AG04450 (cell line): ENCODE measurements at regions not wholly inside any gene's neighbourhood (a gene's known extent, or its start where the extent isn't known, plus 50 kb on each side); places are given as distances from the start of the nearest gene placed in this dataset.

Experiments
- CTCF ChIA-PET: fragments of 300-600, 350-600 bp; formaldehyde crosslinking; extraction: SDS; loops from one replicate; lab custom pipeline; 2022; ENCODE audit warnings: antibody characterized with exemption, inconsistent platforms; lab: Charles Lee
- POLR2A ChIA-PET: fragments of 350-600 bp; formaldehyde crosslinking; extraction: SDS; loops from one replicate; lab custom pipeline; 2021; ENCODE audit warnings: antibody characterized with exemption, inconsistent platforms; lab: Yijun Ruan, JAX
- DNase-seq: peaks from one replicate; pipeline ENCODE4 v3.0.0-alpha.2; 2011; ENCODE audit warnings: low read depth, low spot score
- H3K27ac ChIP-seq: one replicate; pipeline ENCODE4 v1.5.1; 2012; ENCODE audit warnings: low read depth, low read length, control low read depth
- H3K27me3 ChIP-seq: one replicate; pipeline ENCODE4 v1.6.0; 2012; ENCODE audit warnings: low read length; ENCODE audit not compliant: control insufficient read depth, insufficient read depth
- H3K4me3 ChIP-seq: 2 replicates; pipeline ENCODE4 v1.5.1; 2011; ENCODE audit warnings: mild to moderate bottlenecking, low read depth, low read length, control low read depth
- H3K9me3 ChIP-seq: 2 replicates; pipeline ENCODE4 v1.5.1; 2012; ENCODE audit warnings: low read length; ENCODE audit not compliant: control insufficient read depth, insufficient read depth
- CTCF ChIP-seq: IDR thresholded peaks from 2 replicates; pipeline ENCODE4 v1.5.1; 2011; ENCODE audit warnings: low read depth, low read length, control low read depth, inconsistent platforms

GRCh38 chr1:4308806-4309205 lies 345.6 kb upstream of the AJAP1 start:
- peaks cover 73% of the 10 kb centered on the region for H3K9me3 ChIP-seq
- no peak overlapping the region for H3K4me3 ChIP-seq
- ChIA-PET CTCF (no interaction called here), POLR2A (no interaction called here)
- no peak for DNase-seq
- TF ChIP-seq CTCF, result no peak
- no peak overlapping the region for H3K27ac ChIP-seq
- no peaks in the 10 kb centered on the region for H3K27me3 ChIP-seq

- DNase-seq, result no peak
- Histone ChIP-seq H3K4me3 (no peak overlapping the region), H3K9me3 (peaks cover 69% of the 10 kb centered on the region), H3K27me3 (no peaks in the 10 kb centered on the region), H3K27ac (no peak overlapping the region)
- no peak for TF ChIP-seq CTCF
- ChIA-PET POLR2A (no interaction called here), CTCF (no interaction called here)
Observed at GRCh38 chr1:4309676-4310320, 344.6 kb upstream of the AJAP1 start.

- ChIA-PET POLR2A (no interaction called here), CTCF (no interaction called here)
- no peak for DNase-seq
- H3K4me3 ChIP-seq, result no peak overlapping the region
- no peaks in the 10 kb centered on the region for H3K27me3 ChIP-seq
- no peak for TF ChIP-seq CTCF
- no peak overlapping the region for H3K27ac ChIP-seq
- H3K9me3 ChIP-seq, result peaks cover 62% of the 10 kb centered on the region
Observed at GRCh38 chr1:4310396-4310923, 343.9 kb upstream of the AJAP1 start.

GRCh38 chr1:4312024-4312423 lies 342.4 kb upstream of the AJAP1 start:
- ChIA-PET CTCF (no interaction called here), POLR2A (no interaction called here)
- H3K27ac ChIP-seq, result no peak overlapping the region
- H3K4me3 ChIP-seq, result no peak overlapping the region
- no peaks in the 10 kb centered on the region for H3K27me3 ChIP-seq
- no peak for TF ChIP-seq CTCF
- no peak for DNase-seq
- H3K9me3 ChIP-seq, result peaks cover 53% of the 10 kb centered on the region

GRCh38 chr1:4315202-4315601 lies 339.2 kb upstream of the AJAP1 start:
- no peak overlapping the region for H3K27ac ChIP-seq
- no peak for DNase-seq
- ChIA-PET POLR2A (no interaction called here), CTCF (no interaction called here)
- peaks cover 55% of the 10 kb centered on the region for H3K9me3 ChIP-seq
- no peaks in the 10 kb centered on the region for H3K27me3 ChIP-seq
- TF ChIP-seq CTCF, result no peak
- H3K4me3 ChIP-seq, result no peak overlapping the region
